Hypothalamus (tissue), 51 donors: ENCODE measurements at regions not wholly inside any gene's neighbourhood (a gene's known extent, or its start where the extent isn't known, plus 50 kb on each side); places are given as distances from the start of the nearest gene placed in this dataset.

Source experiments
- DNase-seq, 51 donors: peaks; one replicate each; lab custom pipeline; 2025; lab: John Stamatoyannopoulos, UW

DNA sequence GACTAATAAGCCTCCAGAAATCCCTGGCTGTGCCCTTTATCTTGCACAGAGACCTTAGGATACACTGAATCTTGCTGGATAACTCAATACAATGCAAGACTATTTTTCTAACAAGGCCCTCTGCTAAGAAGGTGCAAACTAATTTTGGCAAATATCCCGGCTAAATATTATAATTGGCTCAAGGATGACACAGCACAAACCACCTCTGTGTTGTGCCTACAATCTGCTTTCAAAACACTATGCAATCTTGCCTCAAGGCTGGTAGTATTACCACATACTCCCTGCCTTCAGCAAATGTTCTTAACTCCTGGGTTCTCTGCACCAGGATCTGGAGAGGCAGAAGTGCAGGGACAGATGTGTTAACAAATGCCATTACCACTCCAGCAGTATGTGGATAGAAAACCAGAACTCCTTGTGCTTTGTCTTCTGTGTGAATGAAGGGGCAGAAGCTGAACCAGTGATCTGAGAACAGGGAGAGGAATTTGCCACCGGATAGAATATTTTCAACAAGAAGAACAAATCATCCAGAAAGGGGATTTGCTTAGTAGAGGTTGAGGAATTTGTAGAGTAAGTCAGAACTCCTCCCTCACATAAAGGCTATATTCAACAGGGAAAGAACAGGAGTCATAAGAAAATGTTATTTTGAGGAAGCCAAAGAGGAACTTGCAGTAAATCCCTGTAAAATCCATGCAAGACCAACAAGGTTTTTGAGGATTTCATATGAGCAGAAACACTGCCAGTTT, 74.1 kb upstream of the SLC4A11 start:
- DNase-seq: peak in 4 of 51 donors; percentile 5 to 45 (median 12)

DNA sequence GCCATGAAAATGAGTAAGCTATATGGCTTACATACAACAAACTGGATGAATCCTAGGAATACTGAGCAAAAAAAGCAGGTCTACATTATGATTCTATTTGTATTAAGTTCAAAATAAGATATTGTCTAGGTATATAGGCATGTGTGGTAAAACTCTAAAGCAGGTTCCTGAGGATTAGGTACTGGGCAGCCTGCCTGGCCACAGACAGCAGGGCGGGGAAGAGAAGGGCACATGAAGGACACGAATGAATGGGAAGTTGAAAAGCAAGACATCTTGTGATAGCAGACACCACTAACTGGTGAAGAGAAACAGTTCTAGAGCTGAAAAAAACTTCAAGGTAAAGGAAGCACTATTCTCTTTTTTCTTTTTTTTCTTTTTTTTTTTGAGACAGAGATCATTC, 72.6 kb upstream of the SLC4A11 start:
- DNase-seq: no peak

DNA sequence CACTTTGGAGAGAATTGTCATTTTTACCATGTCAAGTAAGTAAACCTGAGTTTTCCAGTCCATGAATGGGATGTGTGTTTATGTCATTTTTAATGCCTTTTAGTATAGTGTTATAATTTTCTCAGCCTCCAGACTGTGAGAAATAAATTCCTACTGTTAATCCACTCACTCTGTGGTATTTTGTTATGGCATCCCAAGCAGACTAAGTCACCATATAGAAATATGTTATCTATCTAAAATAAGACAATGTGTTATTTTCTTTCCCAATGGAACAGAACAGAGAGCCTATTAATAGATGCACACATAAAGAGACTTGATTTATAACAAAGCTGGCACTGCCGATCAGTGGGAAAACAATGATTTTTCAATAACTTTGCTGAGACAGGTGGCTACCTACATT, 70.2 kb upstream of the SLC4A11 start:
- no peak for DNase-seq

- no peak for DNase-seq
Observed at GRCh38 chr20:3307725-3308124, 68.7 kb upstream of the SLC4A11 start.

- no peak for DNase-seq
Observed at GRCh38 chr20:3307078-3307477, 68.1 kb upstream of the SLC4A11 start.

- no peak for DNase-seq
Observed at GRCh38 chr20:3306068-3306467, 67.1 kb upstream of the SLC4A11 start.

DNA sequence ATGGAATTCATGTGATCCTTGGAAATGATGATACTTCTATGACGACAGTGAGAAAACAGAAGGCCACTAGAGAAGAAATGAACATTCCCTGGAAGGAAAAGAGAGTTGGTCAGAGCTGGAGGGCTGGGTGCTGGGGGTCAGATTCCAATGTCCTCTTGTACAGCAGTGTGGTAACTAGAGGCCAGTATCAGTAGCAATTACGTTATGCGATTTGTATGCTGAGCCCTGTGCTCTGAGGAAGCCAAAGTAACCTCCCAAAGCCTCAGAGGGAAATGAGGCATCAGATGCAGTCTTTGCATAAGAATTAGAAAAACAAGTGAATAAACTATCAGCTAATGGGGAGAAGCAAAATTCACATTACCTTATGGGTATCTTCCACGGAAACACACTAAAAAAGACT, 65.5 kb upstream of the SLC4A11 start:
- no peak for DNase-seq

DNA sequence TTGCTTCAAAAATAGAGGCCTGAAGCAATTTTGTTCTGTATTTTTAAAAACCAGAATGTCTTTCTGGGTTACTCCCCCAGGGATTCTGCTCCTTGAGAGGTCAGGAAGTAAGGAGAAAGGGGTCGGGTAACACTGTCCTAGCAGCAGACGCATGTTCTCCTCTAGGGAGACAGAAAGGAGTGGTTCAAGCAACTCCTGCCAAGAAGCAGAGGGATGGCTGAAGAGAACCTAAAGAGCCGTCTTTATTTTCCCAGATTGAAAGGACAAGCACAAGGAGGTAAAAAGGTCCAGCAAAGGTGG, 58.0 kb upstream of the SLC4A11 start:
- DNase-seq: no peak

- DNase-seq: no peak
Observed at GRCh38 chr20:3296261-3297078, 57.5 kb upstream of the SLC4A11 start.
